SK-N-SH treated with all-trans-retinoic acid at 6 μM for 48 hours (cell line): ENCODE measurements at regions not wholly inside any gene's neighbourhood (a gene's known extent, or its start where the extent isn't known, plus 50 kb on each side); places are given as distances from the start of the nearest gene placed in this dataset.

Source experiments
- ATAC-seq: fragments of 200-7000 bp; cut with Tn5 transposase; 3 replicates; pipeline ENCODE4 v1.9.1; 2020; ENCODE audit warnings: mild to moderate bottlenecking, moderate library complexity
- ARNTL ChIP-seq: fragments of 450-650 bp; formaldehyde crosslinking; IDR thresholded peaks from 2 replicates; pipeline ENCODE4 v1.5.0; 2020; ENCODE audit warnings: low read depth, mild to moderate bottlenecking, moderate library complexity, borderline replicate concordance
- BACH2 ChIP-seq: fragments of 250-450 bp; sonication (Bioruptor Pico); IDR thresholded peaks from 2 replicates; pipeline ENCODE4 v1.9.0; 2021; ENCODE audit warnings: mild to moderate bottlenecking, borderline replicate concordance
- CREB5 ChIP-seq: fragments of 250-450 bp; sonication (Bioruptor Pico); IDR thresholded peaks from 2 replicates; pipeline ENCODE4 v1.5.1; 2020; ENCODE audit warnings: low read depth, mild to moderate bottlenecking, moderate library complexity
- CSDC2 ChIP-seq: fragments of 250-450 bp; sonication (Bioruptor Pico); IDR thresholded peaks from 2 replicates; pipeline ENCODE4 v1.5.0; 2020; ENCODE audit warnings: mild to moderate bottlenecking, moderate library complexity
- CSRNP3 ChIP-seq: fragments of 250-450 bp; sonication (Bioruptor Pico); IDR thresholded peaks from 2 replicates; pipeline ENCODE4 v1.5.1; 2021; ENCODE audit warnings: mild to moderate bottlenecking, moderate library complexity
- GLIS3 ChIP-seq: fragments of 250-450 bp; sonication (Bioruptor Pico); IDR thresholded peaks from 2 replicates; pipeline ENCODE4 v1.5.0; 2020; ENCODE audit warnings: mild to moderate bottlenecking, moderate library complexity
- ISL1 ChIP-seq: fragments of 250-450 bp; sonication (Bioruptor Pico); IDR thresholded peaks from 2 replicates; pipeline ENCODE4 v2.1.2; 2022; ENCODE audit warnings: mild to moderate bottlenecking, moderate library complexity
- OSR1 ChIP-seq: fragments of 250-450 bp; sonication (Bioruptor Pico); IDR thresholded peaks from 2 replicates; pipeline ENCODE4 v1.8.0; 2022; ENCODE audit warnings: moderate library complexity, mild to moderate bottlenecking, inconsistent platforms
- PATZ1 ChIP-seq: fragments of 250-450 bp; sonication (Bioruptor Pico); IDR thresholded peaks from 2 replicates; pipeline ENCODE4 v1.8.0; 2020; ENCODE audit warnings: mild to moderate bottlenecking, moderate library complexity, borderline replicate concordance
- POU6F1 ChIP-seq: fragments of 250-450 bp; sonication (Bioruptor Pico); IDR thresholded peaks from 2 replicates; pipeline ENCODE4 v1.8.0; 2021; ENCODE audit warnings: low read depth, mild to moderate bottlenecking, moderate library complexity, borderline replicate concordance
- RARB ChIP-seq: fragments of 250-450 bp; sonication (Bioruptor Pico); IDR thresholded peaks from 2 replicates; pipeline ENCODE4 v1.8.0; 2021; ENCODE audit warnings: mild to moderate bottlenecking, moderate library complexity
- SNAI2 ChIP-seq: fragments of 250-450 bp; sonication (Bioruptor Pico); IDR thresholded peaks from 2 replicates; pipeline ENCODE4 v1.5.0; 2020; ENCODE audit warnings: mild to moderate bottlenecking, moderate library complexity
- TCF4 ChIP-seq: fragments of 250-450 bp; sonication (Bioruptor Pico); IDR thresholded peaks from 2 replicates; pipeline ENCODE4 v1.8.0; 2021; ENCODE audit warnings: mild to moderate bottlenecking, moderate library complexity, borderline replicate concordance
- TOX ChIP-seq: fragments of 250-450 bp; sonication (Bioruptor Pico); IDR thresholded peaks from 2 replicates; pipeline ENCODE4 v1.8.0; 2021; ENCODE audit warnings: mild to moderate bottlenecking, moderate library complexity, borderline replicate concordance
- TSHZ2 ChIP-seq: fragments of 250-450 bp; sonication (Bioruptor Pico); IDR thresholded peaks from 2 replicates; pipeline ENCODE4 v1.5.0; 2020; ENCODE audit warnings: mild to moderate bottlenecking, moderate library complexity
- ZC3H10 ChIP-seq: fragments of 250-450 bp; sonication (Bioruptor Pico); IDR thresholded peaks from 2 replicates; pipeline ENCODE4 v1.5.1; 2021; ENCODE audit warnings: mild to moderate bottlenecking, moderate library complexity
- ZNF565 ChIP-seq: fragments of 450-650 bp; formaldehyde crosslinking; conservative IDR thresholded peaks from 2 replicates; pipeline ENCODE4 v1.5.0; 2020; ENCODE audit warnings: low read depth, mild to moderate bottlenecking, moderate library complexity
- ZNF8 ChIP-seq: fragments of 450-650 bp; formaldehyde crosslinking; IDR thresholded peaks from 2 replicates; pipeline ENCODE4 v1.5.0; 2020; ENCODE audit warnings: mild to moderate bottlenecking, moderate library complexity

GRCh38 chr15:61762676-61763075 lies 297.6 kb downstream of the VPS13C start:
- no peak for ATAC-seq
- TF ChIP-seq TSHZ2, result no peak
- no peak for TF ChIP-seq TOX
- TF ChIP-seq ISL1, result no peak
- no peak for TF ChIP-seq CSRNP3 (CRISPR knock-in tag)
- TF ChIP-seq ARNTL, result no peak
- TF ChIP-seq PATZ1 (CRISPR knock-in tag), result no peak

GRCh38 chr15:61759639-61760038 lies 300.6 kb downstream of the VPS13C start:
- TF ChIP-seq BACH2 (CRISPR knock-in tag), result no peak
- no peak for TF ChIP-seq RARB (CRISPR knock-in tag)
- no peak for TF ChIP-seq POU6F1 (CRISPR knock-in tag)
- TF ChIP-seq CSDC2 (CRISPR knock-in tag), result no peak
- TF ChIP-seq TOX, result no peak
- no peak for TF ChIP-seq PATZ1 (CRISPR knock-in tag)
- no peak for TF ChIP-seq ZC3H10 (CRISPR knock-in tag)
- no peak for TF ChIP-seq ISL1
- no peak for TF ChIP-seq ZNF8
- no peak for TF ChIP-seq ARNTL
- TF ChIP-seq GLIS3 (CRISPR knock-in tag), result no peak
- TF ChIP-seq TSHZ2, result no peak
- no peak for TF ChIP-seq ZNF565 (CRISPR knock-in tag)
- TF ChIP-seq TCF4 (CRISPR knock-in tag), result no peak
- no peak for TF ChIP-seq OSR1 (CRISPR knock-in tag)
- no peak for TF ChIP-seq CREB5 (CRISPR knock-in tag)
- no peak for TF ChIP-seq SNAI2 (CRISPR knock-in tag)
- no peak for ATAC-seq
